Panc1 (cell line): ENCODE measurements at regions not wholly inside any gene's neighbourhood (a gene's known extent, or its start where the extent isn't known, plus 50 kb on each side); places are given as distances from the start of the nearest gene placed in this dataset.

Experiments
- ATAC-seq: fragments of 200-7000 bp; cut with Tn5 transposase; 2 replicates; pipeline ENCODE4 v1.9.1; 2020; ENCODE audit warnings: mild to moderate bottlenecking, moderate library complexity
- BruUV-seq: library from RNA; stranded (reverse); fragments of 400-500 nt; replicated peaks from 2 replicates; lab custom pipeline; 2021; lab: Mats Ljungman, UMichigan
- CTCF ChIA-PET: fragments of 300-600 bp; sonication (Branson Sonifier 250); formaldehyde crosslinking; loops from one replicate; lab custom pipeline; 2022; ENCODE audit warnings: antibody characterized with exemption; lab: Charles Lee
- POLR2A ChIA-PET: fragments of 300-600 bp; sonication (Branson Sonifier 250); formaldehyde crosslinking; loops from one replicate; lab custom pipeline; 2022; ENCODE audit warnings: antibody characterized with exemption; lab: Charles Lee
- DNase-seq: peaks from one replicate; pipeline ENCODE4 v3.0.0-alpha.2; 2010; ENCODE audit warnings: low read depth, low spot score
- H3K27ac ChIP-seq: 2 replicates; pipeline ENCODE4 v1.5.1; 2011; ENCODE audit warnings: mild to moderate bottlenecking, low read length, inconsistent platforms
- H3K27me3 ChIP-seq: fragments of 200-500 bp; sonication (Bioruptor generic); 2 replicates; pipeline ENCODE4 v1.6.0; 2014; ENCODE audit warnings: low read length, inconsistent platforms; ENCODE audit not compliant: control insufficient read depth, insufficient read depth
- H3K36me3 ChIP-seq: fragments of 200-500 bp; sonication (Bioruptor generic); 2 replicates; pipeline ENCODE4 v1.5.1; 2014; ENCODE audit warnings: inconsistent platforms, mild to moderate bottlenecking, low read length, moderate library complexity; ENCODE audit not compliant: control insufficient read depth, insufficient read depth
- H3K4me1 ChIP-seq: 2 replicates; pipeline ENCODE4 v1.5.1; 2011; ENCODE audit warnings: inconsistent platforms, mild to moderate bottlenecking, low read length, moderate library complexity; ENCODE audit not compliant: control insufficient read depth, insufficient read depth
- H3K4me3 ChIP-seq, 2 experiments: 2 replicates each; pipeline ENCODE4 v1.5.1; 2011 to 2012; ENCODE audit warnings: low read depth in 2 of 2, low read length in 2 of 2, mild to moderate bottlenecking in 2 of 2, inconsistent platforms in 1 of 2, moderate library complexity in 1 of 2
- H3K9me3 ChIP-seq: fragments of 200-500 bp; sonication (Bioruptor generic); 2 replicates; pipeline ENCODE4 v1.5.1; 2014; ENCODE audit warnings: low read depth, mild to moderate bottlenecking, inconsistent platforms, low read length, moderate library complexity; ENCODE audit not compliant: control insufficient read depth, insufficient read depth
- CTCF ChIP-seq: fragments of 450-650 bp; IDR thresholded peaks from 2 replicates; pipeline ENCODE4 v1.5.1; 2017; ENCODE audit warnings: mild to moderate bottlenecking
- POLR2AphosphoS5 ChIP-seq: IDR thresholded peaks from 2 replicates; pipeline ENCODE4 v1.6.1; 2012; ENCODE audit warnings: mild to moderate bottlenecking, low read depth, low read length, moderate library complexity
- SIN3A ChIP-seq: IDR thresholded peaks from 2 replicates; pipeline ENCODE4 v1.6.1; 2012; ENCODE audit warnings: low read depth, mild to moderate bottlenecking, low read length, moderate library complexity, borderline replicate concordance; ENCODE audit not compliant: insufficient read depth
- TCF7L2 ChIP-seq: IDR thresholded peaks from 2 replicates; pipeline ENCODE4 v1.6.1; 2011; ENCODE audit warnings: mild to moderate bottlenecking, low read depth, low read length, inconsistent platforms
- in situ Hi-C: cut with HindIII; loops from 2 replicates; pipeline ENCODE4 v1.10.0; 2016; ENCODE audit warnings: low sequenced_read_pairs, low pct_unique_long_range_greater_than_20kb
- intact Hi-C: fragments of 100-400 bp; cut with micrococcal nuclease; formaldehyde crosslinking; loops from one replicate; pipeline ENCODE4 v1.10.0; 2022; ENCODE audit not compliant: unreplicated experiment
- TF ChIP-seq, protein P1 (sequence below), 2 experiments: IDR thresholded peaks; 2 replicates each; pipeline ENCODE4 v1.6.1; 2011 to 2012; ENCODE audit warnings: low read depth in 2 of 2, control low read depth in 1 of 2, low read length in 1 of 2, mild to moderate bottlenecking in 1 of 2, moderate library complexity in 1 of 2; ENCODE audit not compliant: insufficient read depth in 1 of 2

DNA sequence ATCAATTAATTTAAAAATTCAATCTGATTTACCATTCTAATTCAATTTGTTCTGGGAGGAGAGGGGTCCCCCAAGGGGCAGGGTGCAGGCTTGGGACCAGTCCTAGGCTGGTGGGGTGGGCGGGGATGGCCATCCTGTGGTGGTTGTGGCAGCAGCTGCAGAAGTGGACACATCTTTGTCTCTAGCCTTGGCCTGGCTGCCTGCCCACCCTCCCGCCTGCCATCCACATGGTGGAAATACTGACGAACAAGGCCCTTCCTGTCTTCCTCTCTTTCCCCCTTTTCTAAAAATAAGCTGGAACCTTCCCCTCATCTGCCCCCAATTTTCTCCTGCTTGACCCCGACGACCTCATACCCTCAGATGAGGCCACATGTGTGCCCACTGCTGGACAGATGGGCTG, 130.9 kb downstream of the FOXD2 start:
- Histone ChIP-seq H3K27me3 (no peaks in the 10 kb centered on the region; the same call in none of the 2 replicates), H3K27ac (no peak overlapping the region), H3K4me3 (no peak overlapping the region), H3K36me3 (no peaks in the 10 kb centered on the region), H3K9me3 (no peaks in the 10 kb centered on the region), H3K4me1 (no peaks in the 10 kb centered on the region)
- TF ChIP-seq SIN3A (no peak), CTCF (no peak)
- intact Hi-C loops, result no loop called here
- ATAC-seq (no peak), DNase-seq (no peak)
- CTCF ChIA-PET, result interaction anchor here (0.6 to 1.2 kb wide), 2 partner anchors 77 to 135 kb away, joined by 3 to 4 read pairs; no protein-coding TSS in a partner anchor
- no TSS peak for BruUV-seq
- in situ Hi-C loops, result no loop called here
- POLR2A ChIA-PET, result no interaction called here

DNA sequence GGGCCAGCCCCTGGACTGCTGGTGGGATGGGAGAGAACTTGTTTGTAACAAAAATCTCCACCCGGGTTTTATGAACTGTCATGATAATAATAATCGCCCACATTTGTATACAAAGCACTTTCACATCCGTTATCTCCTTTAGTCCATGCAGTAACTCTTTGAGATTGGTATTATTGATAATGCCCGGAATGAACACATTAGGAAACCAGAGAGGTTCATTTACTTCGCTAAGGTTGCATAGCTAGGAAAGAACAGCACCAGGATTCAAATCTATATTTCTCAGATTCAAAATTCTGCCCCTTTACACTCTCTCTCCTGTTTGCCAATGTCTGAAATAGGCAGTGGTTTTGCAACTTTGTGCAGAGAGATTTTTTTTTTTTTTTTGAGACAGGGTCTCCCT, 131.4 kb downstream of the FOXD2 start:
- Histone ChIP-seq H3K36me3 (no peaks in the 10 kb centered on the region), H3K4me3 (no peak overlapping the region), H3K27ac (no peak overlapping the region), H3K27me3 (no peaks in the 10 kb centered on the region; the same call in none of the 2 replicates), H3K9me3 (no peaks in the 10 kb centered on the region), H3K4me1 (no peaks in the 10 kb centered on the region)
- no TSS peak for BruUV-seq
- intact Hi-C loops, result no loop called here
- ATAC-seq (no peak), DNase-seq (no peak)
- TF ChIP-seq CTCF (no peak), TCF7L2 (no peak), POLR2AphosphoS5 (no peak), SIN3A (no peak)
- TF ChIP-seq, protein P1, sequence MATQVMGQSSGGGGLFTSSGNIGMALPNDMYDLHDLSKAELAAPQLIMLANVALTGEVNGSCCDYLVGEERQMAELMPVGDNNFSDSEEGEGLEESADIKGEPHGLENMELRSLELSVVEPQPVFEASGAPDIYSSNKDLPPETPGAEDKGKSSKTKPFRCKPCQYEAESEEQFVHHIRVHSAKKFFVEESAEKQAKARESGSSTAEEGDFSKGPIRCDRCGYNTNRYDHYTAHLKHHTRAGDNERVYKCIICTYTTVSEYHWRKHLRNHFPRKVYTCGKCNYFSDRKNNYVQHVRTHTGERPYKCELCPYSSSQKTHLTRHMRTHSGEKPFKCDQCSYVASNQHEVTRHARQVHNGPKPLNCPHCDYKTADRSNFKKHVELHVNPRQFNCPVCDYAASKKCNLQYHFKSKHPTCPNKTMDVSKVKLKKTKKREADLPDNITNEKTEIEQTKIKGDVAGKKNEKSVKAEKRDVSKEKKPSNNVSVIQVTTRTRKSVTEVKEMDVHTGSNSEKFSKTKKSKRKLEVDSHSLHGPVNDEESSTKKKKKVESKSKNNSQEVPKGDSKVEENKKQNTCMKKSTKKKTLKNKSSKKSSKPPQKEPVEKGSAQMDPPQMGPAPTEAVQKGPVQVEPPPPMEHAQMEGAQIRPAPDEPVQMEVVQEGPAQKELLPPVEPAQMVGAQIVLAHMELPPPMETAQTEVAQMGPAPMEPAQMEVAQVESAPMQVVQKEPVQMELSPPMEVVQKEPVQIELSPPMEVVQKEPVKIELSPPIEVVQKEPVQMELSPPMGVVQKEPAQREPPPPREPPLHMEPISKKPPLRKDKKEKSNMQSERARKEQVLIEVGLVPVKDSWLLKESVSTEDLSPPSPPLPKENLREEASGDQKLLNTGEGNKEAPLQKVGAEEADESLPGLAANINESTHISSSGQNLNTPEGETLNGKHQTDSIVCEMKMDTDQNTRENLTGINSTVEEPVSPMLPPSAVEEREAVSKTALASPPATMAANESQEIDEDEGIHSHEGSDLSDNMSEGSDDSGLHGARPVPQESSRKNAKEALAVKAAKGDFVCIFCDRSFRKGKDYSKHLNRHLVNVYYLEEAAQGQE (IDR thresholded peaks at IDR 0.05; ENCODE audit: insufficient read depth in 1 of 2, low read depth in 2 of 2, low read length in 1 of 2), result no peak
- ChIA-PET CTCF (interaction anchor here (0.6 kb wide), 1 partner anchor 78 kb away, joined by 4 read pairs; no protein-coding TSS in a partner anchor), POLR2A (no interaction called here)
- in situ Hi-C loops, result no loop called here
